Suppressor macrophage treated with lipopolysaccharide for 4 hours (primary cell): ENCODE measurements at regions not wholly inside any gene's neighbourhood (a gene's known extent, or its start where the extent isn't known, plus 50 kb on each side); places are given as distances from the start of the nearest gene placed in this dataset.
"Not testable (repeated sequence)": the region's sequence is repeated elsewhere in the genome, so short reads cannot be mapped to it uniquely, and the experiment has no call there.

Experiments used
- DNase-seq: peaks from one replicate; pipeline ENCODE4 v3.0.0-alpha.2; 2020

DNA sequence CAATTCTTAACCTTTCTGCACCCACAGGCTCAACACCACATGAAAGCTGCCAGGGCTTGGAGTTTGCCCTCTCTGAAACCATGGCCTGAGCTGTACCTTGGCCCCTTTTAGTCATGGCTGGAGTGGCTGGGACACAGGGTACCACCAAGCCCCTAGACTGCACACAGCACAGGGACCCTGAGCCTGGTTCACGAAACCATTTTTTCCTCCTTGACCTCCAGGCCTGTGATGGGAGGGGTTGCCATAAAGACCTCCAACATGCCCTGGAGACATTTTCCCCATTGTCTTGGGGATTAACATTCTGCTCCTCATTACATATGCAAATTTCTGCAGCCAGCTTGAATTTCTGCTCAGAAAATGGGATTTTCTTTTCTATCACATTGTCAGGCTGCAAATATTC, 113.4 kb downstream of the XPNPEP1 start:
- DNase-seq, result not testable (repeated sequence)

DNA sequence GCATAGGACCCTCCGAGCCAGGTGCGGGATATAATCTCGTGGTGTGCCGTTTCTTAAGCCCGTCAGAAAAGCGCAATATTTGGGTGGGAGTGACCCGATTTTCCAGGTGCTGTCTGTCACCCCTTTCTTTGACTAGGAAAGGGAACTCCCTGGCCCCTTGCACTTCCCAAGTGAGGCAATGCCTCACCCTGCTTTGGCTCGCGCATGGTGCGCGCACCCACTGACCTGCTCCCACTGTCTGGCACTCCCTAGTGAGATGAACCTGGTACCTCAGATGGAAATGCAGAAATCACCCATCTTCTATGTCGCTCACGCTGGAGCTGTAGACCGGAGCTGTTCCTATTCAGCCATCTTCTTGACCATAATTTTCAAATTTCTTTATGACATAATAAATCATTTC, 122.1 kb downstream of the XPNPEP1 start:
- DNase-seq, result not testable (repeated sequence)

DNA sequence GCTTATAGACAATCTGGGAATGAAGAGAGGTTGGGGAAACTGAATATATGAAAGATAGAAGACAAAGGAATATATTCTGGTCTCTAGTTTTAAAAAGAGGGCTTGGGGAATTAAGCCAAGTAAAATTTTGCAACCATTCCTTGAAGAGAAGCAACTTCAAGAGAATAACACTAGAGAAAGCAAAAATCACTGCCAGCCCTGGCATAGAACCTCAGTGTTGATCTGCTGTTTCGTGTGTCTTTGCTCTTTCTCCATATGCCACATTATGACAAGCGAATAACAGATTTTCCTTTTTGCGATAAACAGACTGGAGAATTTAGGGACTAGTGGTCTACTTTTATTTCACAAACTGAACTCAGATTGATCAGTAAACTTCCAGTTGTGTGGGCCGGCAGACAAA, 132.7 kb downstream of the XPNPEP1 start:
- DNase-seq, result no peak

DNA sequence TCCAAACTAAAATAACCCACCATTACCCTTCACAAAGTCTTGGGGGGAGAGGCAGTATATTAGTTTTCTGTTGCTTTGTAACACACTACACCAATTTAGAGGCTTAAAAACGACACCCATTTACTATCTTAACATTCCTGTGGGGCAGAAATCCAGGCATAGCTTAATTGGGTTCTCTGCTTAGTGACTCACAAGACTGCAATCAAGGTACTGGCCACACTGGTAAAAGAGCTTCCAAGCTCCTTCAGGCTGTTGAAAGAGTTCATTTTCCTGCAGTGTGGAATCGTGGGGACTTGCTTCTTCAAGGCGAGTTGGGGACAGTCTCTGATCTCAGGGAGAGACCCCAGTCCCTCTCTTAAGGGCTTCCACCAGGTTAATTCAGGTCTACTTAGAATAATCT, 139.1 kb downstream of the XPNPEP1 start:
- no peak for DNase-seq

DNA sequence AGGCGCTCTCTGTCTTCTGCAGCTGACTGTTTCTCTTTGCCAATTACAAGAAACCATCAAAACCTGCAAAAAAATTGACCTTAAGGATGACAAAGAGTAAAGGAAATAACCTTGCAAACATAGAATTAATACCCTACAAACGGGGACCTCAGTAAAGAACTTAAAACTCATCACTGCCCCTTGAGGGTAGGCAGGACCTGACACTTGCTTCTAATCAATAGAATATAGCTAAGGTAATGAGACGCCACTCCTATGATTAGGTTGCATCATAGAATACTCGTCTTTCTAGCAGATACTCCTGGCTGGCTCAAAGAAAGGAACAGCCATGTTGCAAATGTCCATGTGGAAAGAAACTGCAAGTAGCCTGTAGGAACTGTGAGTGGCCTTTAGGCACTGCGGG, 140.0 kb downstream of the XPNPEP1 start:
- no peak for DNase-seq

DNA sequence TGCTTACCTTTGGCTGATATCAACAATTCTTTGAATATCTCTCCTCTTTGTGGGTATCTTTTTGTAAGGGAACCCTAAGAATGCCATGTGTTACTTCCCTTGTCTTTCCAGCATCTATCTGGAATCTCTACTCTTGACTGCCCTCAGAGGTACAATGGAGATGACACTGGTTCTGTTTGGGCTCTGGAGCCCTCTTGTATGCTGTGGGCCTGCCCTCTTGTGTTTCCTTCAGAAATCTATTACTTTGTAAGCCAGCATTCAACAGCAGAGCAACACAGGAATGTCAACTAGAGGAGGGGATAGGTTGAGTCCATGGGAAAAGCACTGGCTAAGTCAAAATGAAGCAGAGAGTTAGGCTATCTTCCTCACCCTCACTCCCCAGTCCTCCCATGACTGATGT, 142.3 kb downstream of the XPNPEP1 start:
- DNase-seq, result no peak

DNA sequence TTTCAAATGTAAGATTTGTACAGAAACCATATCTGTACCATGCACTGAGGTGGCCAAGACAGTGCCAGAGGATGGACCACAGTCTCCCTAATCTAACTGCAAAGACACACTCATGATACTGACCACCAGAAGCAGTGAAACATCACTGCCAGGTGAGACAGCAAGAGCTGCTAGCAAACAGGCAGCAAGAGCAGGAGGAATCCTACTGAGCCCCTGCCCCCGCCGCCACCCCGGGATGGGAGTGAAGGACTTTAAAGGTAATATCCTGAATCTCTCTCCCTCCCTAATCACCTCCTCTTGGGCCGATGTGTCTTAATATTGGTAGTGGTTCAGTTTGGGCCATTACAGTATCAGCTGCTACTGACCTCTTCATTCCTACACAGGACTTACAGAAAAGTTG, 144.3 kb downstream of the XPNPEP1 start:
- no peak for DNase-seq

DNA sequence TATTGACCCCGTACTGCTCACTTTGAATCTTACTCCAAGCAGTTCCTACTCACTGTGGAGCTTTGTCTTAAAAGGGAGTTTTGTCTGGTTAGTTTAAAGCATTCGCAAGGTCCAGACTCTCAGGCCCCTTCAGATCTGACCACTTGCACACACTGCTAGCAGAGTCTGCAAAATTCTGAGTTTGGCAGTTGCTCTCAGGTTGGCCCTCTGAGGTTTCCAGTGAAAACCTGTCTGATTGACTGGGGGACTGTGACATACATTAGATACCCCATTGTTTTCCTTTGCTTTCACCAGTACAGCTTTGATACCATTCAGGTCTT, 149.2 kb downstream of the XPNPEP1 start:
- DNase-seq, result no peak

DNA sequence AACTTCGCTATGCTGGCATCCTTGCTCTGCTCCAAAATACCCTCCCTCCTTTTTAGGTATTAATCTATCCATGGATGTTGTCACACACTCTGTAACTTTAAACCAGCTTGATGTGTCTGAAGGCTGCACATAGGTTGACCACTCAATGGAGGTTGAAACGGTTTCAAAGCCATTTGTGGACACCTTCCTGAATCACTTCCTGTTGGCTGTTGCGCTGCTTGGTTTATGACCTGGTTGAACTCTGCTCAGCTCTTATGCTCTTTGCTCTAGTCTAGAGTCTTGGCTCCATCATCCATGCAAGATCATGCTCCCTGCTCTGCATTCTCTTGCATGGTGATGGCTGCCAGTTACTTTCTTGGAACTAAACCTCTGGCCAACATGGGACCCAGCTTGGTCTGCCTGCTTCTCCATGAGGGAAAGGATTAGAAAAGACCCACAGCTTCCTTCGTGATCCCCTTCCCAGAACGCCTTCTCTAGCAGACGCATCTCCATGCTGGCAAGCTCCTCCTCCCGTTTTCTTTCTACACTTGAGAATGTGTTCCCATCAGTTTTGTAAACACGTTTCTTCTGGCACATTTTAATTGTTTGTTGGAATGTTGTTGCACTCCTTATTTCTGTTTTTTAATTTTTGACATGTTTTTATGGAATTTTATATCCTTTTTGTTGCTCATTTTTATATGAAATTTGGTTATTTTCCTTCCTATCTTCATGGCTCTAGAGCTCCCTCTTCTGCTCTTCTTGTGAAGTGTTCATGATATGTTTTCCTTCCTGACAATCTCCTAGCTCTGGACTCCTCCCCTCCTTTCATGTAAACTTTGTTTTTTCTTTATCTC, 149.8 kb downstream of the XPNPEP1 start:
- DNase-seq, result peak; percentile 11

DNA sequence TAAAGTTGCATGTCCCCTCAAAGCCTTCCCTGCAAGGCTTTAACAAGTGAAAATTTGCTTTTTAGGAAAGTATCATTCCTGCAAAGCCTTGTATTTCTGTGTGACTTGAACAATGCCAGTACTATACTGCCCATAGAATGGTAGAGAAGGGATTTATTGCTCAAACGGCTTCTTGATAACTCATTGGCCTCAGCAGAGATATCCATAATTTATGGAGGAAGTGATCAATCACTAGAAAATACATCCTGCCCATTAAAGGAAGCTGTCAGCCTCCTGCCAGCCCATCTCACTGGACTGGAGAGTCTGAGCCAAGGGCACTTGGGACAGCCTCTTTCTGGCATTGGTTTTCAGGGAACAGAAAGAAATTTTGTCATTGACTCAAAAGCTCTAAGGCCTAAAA, 152.6 kb downstream of the XPNPEP1 start:
- no peak for DNase-seq

DNA sequence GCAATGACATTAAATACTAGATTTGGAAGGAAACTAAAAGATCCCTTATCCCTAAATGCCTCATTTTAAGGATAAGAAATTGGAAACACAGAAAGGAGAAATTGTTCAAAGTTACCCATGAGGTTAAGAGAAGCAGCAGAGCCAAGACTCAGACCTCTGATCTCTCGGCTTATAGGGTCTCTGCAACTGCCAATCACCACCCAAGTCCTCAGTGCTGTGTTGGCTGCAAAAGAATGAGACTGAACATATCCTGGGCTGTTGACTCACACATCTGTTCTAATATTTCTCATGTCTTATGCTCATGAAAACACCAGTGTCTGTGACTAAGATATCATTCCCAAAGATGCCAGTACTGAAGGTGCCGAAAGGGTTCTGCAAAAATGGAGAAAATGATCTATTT, 153.3 kb downstream of the XPNPEP1 start:
- DNase-seq, result no peak

DNA sequence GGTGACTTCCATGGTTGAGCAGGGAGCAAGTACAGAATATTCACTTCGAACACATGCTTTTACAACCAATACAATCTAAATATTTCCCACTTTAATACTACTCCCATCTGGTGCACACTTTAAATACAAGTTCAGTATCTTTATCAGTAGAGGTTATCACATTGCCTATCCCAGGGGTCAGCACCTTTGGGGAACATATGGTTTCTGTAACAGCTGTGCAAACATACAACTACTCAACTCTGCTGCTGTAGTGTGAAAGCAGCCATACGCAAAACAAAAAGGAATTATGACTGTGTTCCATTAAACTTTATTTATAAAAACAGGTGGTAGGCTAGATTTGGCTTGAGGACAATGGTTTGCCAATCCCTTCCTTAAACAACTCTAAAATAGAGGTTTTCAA, 157.5 kb downstream of the XPNPEP1 start:
- no peak for DNase-seq

DNA sequence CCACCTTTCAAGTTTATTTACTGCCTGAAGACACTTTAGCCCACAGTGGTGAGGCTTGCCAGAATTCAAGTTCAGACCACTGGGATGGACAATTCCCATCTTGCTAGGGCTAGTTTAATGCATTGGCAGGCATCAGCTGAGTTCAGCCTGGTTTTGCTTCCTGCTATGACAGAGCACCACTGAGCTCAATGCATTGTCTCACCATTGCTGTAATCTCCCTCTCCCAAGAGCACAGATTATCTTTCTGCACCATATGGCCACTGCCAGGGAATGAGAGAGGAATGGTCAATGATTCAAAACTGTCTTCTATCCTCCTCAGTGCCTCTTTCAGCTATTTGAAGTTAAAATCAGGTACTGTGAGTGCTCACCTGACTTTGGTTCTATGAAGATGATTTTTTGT, 160.8 kb downstream of the XPNPEP1 start:
- DNase-seq, result no peak

DNA sequence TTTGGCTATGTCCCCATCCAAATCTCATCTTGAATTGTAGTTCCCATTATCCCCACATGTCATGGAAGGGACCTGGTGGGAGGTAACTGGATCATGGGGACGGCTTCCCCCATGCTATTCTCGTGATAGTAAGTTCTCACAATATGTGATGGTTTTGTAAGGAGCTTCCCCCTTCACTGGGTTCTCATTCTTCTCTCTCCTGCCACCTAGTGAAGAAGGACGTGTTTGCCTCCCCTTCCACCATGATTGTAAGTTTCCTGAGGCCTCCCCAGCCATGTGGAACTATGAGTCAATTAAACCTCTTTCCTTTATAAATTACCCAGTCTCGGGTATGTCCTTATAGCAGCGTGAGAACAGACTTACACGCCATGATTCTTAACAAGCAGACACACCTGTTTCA, 165.6 kb downstream of the XPNPEP1 start:
- not testable (repeated sequence) for DNase-seq

DNA sequence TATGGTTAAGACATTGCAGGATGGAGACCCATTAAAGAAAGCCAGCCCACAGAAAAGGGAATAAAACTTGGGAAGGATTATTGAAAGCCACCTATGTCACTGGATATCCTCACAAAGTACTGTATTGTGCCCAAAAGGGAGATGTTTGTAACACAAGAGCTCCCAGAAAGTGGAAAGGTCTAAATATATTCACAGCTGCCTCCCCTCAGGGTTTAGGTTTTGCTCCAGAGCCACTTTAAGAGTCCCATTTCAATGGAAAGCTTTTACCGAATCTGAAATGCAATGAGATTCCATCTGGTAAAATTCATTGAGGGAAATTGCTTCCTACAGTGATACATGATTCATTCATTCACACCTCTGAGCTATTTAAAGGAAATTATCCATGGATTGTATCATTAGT, 176.4 kb downstream of the XPNPEP1 start:
- no peak for DNase-seq

DNA sequence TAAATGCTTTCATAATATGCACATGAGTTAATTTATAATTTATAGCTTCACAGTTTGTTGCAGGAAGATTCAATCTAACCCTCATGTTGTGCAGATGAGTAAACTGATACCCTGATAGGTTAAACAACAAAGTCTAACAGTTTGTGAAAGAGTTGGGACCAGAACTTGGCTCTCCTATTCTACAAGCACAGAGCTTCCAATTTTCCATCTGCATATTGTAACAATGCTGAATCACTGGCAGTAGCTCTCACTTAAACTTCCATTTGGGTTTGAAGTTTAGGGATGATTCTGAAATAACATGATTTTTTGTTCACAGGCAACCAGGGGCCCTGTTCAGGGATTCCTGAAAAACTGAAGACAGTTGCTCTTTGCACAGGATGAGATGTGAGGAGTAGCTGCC, 179.3 kb downstream of the XPNPEP1 start:
- DNase-seq, result no peak

DNA sequence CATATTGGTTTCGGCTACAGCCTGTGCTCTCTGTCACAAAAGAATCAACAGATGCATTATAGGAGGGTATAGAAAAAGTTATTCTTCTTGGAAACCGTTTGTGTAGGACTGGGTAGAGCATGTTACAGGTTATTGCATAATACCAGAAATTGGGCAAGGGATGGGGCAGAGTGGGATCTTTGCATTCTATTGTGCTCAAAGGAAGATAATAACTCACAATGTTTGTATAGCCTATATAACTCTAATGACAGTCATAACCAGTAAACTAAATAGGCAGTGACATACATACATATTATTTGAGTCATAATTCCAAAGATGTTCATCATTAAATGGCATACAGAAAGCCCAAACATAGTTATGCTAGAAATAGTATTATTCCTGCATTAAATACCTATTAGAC, 179.7 kb downstream of the XPNPEP1 start:
- DNase-seq, result no peak

DNA sequence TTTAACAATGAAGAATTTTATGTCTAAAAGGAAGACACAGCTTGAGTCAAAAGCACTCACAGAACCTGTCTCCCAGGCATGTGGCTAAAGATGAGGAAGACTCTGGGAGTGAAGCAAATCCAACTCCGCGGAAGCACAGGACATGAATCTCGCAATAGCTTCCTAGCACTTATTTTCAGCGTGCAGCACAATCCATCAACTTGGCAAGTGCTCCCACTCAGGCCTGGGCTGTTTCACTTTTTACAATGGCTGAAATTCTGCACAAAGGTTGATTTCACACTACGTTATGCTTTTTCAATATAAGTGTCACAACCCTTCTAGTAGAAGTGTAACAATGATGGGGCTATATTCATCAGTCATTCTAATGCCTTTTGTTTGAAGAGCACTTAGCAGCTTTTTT, 180.2 kb downstream of the XPNPEP1 start:
- no peak for DNase-seq

DNA sequence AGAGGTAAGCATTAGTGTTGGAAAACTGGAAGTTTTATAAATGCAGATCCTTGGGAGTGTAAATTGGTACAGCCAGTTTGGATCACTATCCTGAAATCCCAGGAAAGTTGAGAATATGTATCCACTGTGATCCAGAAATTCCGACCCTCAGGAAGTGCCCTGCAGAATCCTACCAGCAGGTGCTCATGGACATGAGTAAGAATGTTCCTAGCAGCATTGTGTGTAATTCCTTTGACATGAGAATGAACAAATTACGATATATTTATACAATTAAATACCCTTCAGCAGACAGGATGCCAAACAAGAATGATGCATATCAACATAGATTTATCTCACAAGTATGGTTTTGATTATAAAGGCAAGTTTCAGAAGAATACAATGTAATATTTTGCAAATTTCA, 181.6 kb downstream of the XPNPEP1 start:
- DNase-seq, result no peak

DNA sequence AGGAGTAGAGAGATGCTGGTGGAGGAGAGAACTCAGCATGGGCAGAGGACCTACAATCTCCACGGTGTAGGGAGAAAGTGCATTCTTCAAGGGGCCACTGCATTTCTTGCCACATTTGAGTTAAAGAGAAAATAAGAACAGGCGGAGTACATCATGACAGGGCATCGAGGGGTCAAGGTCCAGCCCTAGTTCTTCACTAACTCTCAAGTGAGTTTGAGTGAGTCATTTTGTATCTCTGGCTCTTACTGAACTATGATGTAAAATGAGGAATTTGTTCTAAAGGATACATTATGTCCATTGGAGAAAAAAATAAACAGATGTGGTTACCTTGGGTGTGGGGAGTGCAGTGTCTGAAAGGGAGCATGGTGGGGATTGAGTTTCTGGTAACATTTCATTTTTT, 182.9 kb downstream of the XPNPEP1 start:
- DNase-seq, result no peak

DNA sequence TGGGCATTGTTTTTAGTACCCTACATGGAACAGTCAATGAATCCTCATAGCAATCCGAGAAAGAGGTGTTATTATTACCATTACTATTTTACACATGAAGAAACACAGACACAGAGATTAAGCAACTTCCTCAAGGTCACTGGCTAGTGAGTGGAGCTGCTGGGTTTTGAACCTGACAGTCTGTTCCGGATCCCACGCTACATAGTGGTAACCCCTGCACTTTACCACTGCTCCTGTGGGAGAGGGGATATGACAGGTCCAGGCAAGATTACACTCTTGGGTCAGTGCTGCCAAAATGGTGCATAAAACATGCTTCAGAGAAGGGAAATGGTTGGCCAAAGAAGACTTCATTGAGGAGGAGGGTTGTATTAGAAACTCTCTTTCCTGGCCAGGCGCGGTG, 185.7 kb downstream of the XPNPEP1 start:
- DNase-seq, result no peak

DNA sequence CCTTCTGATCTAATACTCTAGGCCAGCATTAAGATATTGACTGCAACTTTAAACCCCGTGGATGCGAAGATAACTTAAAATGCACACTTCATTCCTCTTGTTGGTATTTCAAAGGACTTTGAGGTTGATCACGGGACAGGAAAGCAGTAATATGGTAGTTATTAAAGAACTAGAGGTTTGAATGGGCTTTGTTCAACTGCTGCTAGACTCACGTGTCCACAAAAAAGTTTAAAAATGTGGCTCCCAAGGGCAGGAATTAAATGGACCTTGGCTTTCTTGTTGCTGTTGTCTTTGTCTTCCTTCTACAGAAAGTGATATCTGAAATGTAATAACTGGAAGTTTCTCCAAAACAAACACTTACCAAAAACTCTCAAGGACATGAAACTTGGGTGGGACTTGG, 186.3 kb downstream of the XPNPEP1 start:
- no peak for DNase-seq

DNA sequence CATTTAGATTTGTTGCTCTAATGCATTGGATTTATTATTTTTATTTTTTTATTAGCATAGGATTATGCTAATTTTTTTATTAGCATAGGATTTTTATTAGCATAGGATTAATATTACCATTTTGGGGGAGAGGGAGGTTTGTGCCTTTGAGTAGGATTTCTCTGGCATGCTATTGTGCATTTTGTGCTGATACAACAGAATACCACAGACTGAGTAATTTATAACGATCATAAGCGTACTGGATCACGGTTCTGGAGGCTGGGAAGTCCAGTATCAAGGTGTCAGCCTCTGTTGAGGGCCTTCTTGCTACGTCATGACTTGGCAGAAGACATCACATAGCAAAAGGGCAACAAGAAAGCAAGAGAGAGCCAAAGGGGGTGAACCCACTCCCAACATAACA, 187.5 kb downstream of the XPNPEP1 start:
- no peak for DNase-seq

DNA sequence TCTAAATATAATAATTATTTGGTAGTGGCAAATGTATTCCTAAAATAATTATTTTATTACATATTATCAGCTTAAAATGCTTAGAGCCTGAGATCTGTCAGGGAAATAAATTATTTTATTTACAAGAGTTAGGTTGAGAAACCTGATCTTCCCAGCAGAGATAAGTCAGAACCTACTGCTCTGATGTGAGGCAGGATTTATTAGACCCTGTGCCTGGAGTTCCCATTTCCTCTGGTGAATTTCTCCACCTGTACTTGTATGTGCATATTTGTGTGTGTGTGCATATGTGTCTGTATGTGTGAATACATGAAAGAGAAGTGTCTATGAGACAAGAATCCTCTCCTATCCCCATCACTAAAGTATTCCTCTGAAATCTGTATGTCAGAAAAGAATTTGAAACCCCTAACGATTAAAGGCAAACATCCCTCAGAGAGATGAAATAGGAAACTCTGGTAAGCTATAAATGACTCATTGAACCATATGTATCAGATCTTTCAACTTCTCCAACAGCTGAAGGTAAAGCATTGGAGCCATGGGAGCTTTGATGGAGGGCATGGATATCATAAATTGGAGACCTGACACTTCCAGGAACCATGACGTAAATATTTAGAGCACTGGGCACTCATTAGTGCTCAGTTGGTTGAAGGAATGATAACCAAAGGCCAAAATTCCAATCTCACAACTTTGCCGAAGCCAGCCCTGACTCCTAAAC, 190.9 kb downstream of the XPNPEP1 start:
- no peak for DNase-seq

DNA sequence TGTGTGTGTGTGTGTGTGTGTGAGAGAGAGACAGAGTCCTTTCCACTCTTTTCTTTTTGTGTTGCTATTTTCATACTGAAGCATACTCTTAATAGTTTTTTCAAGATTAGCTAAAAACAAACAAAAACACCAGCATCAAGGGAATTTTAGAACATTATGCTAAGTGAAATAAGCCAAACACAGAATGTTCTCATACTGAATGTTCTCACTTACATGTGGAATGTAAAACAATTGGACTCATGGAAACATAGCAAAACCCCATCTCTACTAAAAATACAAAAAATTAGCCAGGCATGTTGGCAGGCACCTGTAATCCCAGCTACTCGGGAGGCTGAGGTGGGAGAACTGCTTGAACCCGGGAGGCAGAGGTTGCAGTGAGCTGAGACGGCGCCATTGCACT, 193.4 kb downstream of the XPNPEP1 start:
- DNase-seq, result not testable (repeated sequence)
